Ovary (tissue), 7 donors: ENCODE measurements at regions not wholly inside any gene's neighbourhood (a gene's known extent, or its start where the extent isn't known, plus 50 kb on each side); places are given as distances from the start of the nearest gene placed in this dataset. TPM values are rescaled to one million over a fixed set of nuclear protein-coding genes. Genes with fewer than 3 reads are reported as not detected.

Experiments
- DNase-seq, 5 donors: peaks; one replicate each; pipeline ENCODE4 v3.0.0-alpha.2; 2019 to 2020
- H3K27ac ChIP-seq, 2 donors: fragments of 200-600 bp; one replicate each; pipeline versions ENCODE4 v1.5.1 to v1.8.0; 2019 to 2022
- H3K27me3 ChIP-seq: fragments of 200-600 bp; one replicate; pipeline ENCODE4 v1.8.0; 2022
- H3K36me3 ChIP-seq: fragments of 200-600 bp; sonication (generic); one replicate; pipeline ENCODE4 v1.5.1; 2019
- H3K4me1 ChIP-seq: one replicate; pipeline ENCODE4 v1.8.1; 2013; ENCODE audit warnings: mild to moderate bottlenecking, moderate library complexity; ENCODE audit not compliant: insufficient read depth
- H3K4me3 ChIP-seq: fragments of 200-600 bp; sonication (generic); one replicate; pipeline ENCODE4 v1.5.1; 2017
- H3K9me3 ChIP-seq, 2 donors: fragments of 200-600 bp in 1 of 2; sonication (generic) in 1 of 2; one replicate each; pipeline versions ENCODE4 v1.5.1 to v1.8.1; 2013 to 2019; ENCODE audit warnings: mild to moderate bottlenecking in 1 of 2, moderate library complexity in 1 of 2
- CTCF ChIP-seq, 3 donors: fragments of 450-650 bp in 2 of 3; fragments of 200-600 bp in 1 of 3; IDR thresholded peaks; one replicate each; pipeline versions ENCODE4 v1.5.1 to v1.8.0; 2016 to 2022; ENCODE audit warnings: antibody characterized with exemption in 3 of 3, mild to moderate bottlenecking in 1 of 3
- EP300 ChIP-seq: sonication (generic); formaldehyde crosslinking; IDR thresholded peaks from one replicate; pipeline ENCODE4 v1.6.1; 2017; ENCODE audit warnings: antibody characterized with exemption
- POLR2A ChIP-seq: fragments of 450-650 bp; IDR thresholded peaks from one replicate; pipeline ENCODE4 v1.6.1; 2017; ENCODE audit warnings: antibody characterized with exemption, mild to moderate bottlenecking, moderate library complexity
- WGBS, 3 donors: extraction: QIAGEN DNeasy Blood & Tissue Kit in 1 of 3; methylation state at CpG; one replicate each; pipeline versions ENCODE4 v1.1.5 to v1.1.7; 2013 to 2017; 5-methylcytosine and 5-hydroxymethylcytosine counted together
- intact Hi-C, 4 donors: fragments of 100-400 bp; cut with DNase I; formaldehyde crosslinking; loops; one replicate each; pipeline versions ENCODE4 v1.11.0 to v1.15.1; 2022 to 2023
- small RNA-seq: library from RNA; depleted of rRNA; stranded (forward); fragments of <200 nt; gene quantifications from one replicate; pipeline ENCODE3, GENCODE V24; 2016
- donor health status: DM: no; HTN: no; CAD: no; lungs with moderate emphysema.
- donor health status: DM: no; HTN: no; CAD: no.
- donor health status: Bipolar disorder and iron deficiency.
- donor health status: DM: no; HTN: no; CAD: no.
- donor health status: DM: yes; HTN: yes; CAD: no.

- Histone ChIP-seq H3K4me1 (peaks cover 3% of the 10 kb centered on the region), H3K9me3 (no peaks in the 10 kb centered on the region), H3K27me3 (no peaks in the 10 kb centered on the region), H3K36me3 (no peaks in the 10 kb centered on the region), H3K4me3 (no peak overlapping the region), H3K27ac (no peak overlapping the region)
- 84 to 89% (median 87%) methylated on average over 4 of the region's 4 CpGs for WGBS, 3 donors
- intact Hi-C loops, result no loop called here
- no peak for DNase-seq
- TF ChIP-seq EP300 (no peak), CTCF (IDR thresholded peaks at IDR 0.05) (no peak), POLR2A (no peak)
Observed at GRCh38 chr7:136030867-136031318, 53.7 kb upstream of the MTPN start.

- DNase-seq, result no peak
- no peak for TF ChIP-seq EP300
- no peak for TF ChIP-seq CTCF (IDR thresholded peaks at IDR 0.05)
- no peak for TF ChIP-seq POLR2A
- Histone ChIP-seq H3K27ac (no peak overlapping the region), H3K4me3 (no peak overlapping the region), H3K4me1 (peaks cover 3% of the 10 kb centered on the region), H3K9me3 (no peaks in the 10 kb centered on the region), H3K27me3 (no peaks in the 10 kb centered on the region), H3K36me3 (no peaks in the 10 kb centered on the region)
- intact Hi-C loops, result no loop called here
- 93 to 97% (median 94%) methylated on average over 2 of the region's 2 CpGs for WGBS, 3 donors
Observed at GRCh38 chr7:136030330-136030729, 53.2 kb upstream of the MTPN start.

GRCh38 chr7:136027160-136027559, 50.0 kb upstream of the MTPN start:
- DNase-seq, result no peak

More at GRCh38 chr7:136027160-136027559, 50.0 kb upstream of the MTPN start:
- Histone ChIP-seq H3K27me3 (no peaks in the 10 kb centered on the region), H3K4me1 (no peaks in the 10 kb centered on the region), H3K36me3 (no peaks in the 10 kb centered on the region), H3K4me3 (no peak overlapping the region), H3K27ac (no peak overlapping the region), H3K9me3 (no peaks in the 10 kb centered on the region)
- intact Hi-C loops, result no loop called here
- no peak for TF ChIP-seq CTCF (IDR thresholded peaks at IDR 0.05)
- no peak for TF ChIP-seq POLR2A
- no peak for TF ChIP-seq EP300
- WGBS, 3 donors, result 91 to 95% (median 95%) methylated on average over 2 of the region's 2 CpGs

Small RNA genes lying in the stretch of these regions (small RNA-seq; reads per million reads assigned to genes)
- gene RF00019, result not detected
